ENCODE measurements at regions not wholly inside any gene's neighbourhood (a gene's known extent, or its start where the extent isn't known, plus 50 kb on each side); places are given as distances from the start of the nearest gene placed in this dataset.

- TF ChIP-seq CTCF (conservative IDR thresholded peaks at IDR 0.05 in 1 of 2, IDR thresholded peaks at IDR 0.05 in 1 of 2; ENCODE audit: low read depth in 1 of 2, low read length in 2 of 2) = no peak
- no peak for TF ChIP-seq EZH2 (IDR thresholded peaks at IDR 0.05; ENCODE audit: low read length, missing control alignments)
Observed at GRCh38 chr3:54038391-54038790, 84.0 kb upstream of the CACNA2D3 start.

All from fibroblast of lung (primary cell).